OCI-LY1 (cell line): ENCODE measurements at regions not wholly inside any gene's neighbourhood (a gene's known extent, or its start where the extent isn't known, plus 50 kb on each side); places are given as distances from the start of the nearest gene placed in this dataset.

Source experiments
- H2AFZ ChIP-seq: fragments of 200-600 bp; sonication (generic), shearing (Covaris generic); 2 replicates; pipeline ENCODE4 v1.6.0; 2014; ENCODE audit warnings: antibody characterized with exemption, mild to moderate bottlenecking, low read length
- H3F3A ChIP-seq: fragments of 200-600 bp; sonication (generic), shearing (Covaris generic); 2 replicates; pipeline ENCODE4 v1.6.0; 2014; ENCODE audit warnings: mild to moderate bottlenecking, antibody characterized with exemption, low read length, moderate library complexity; ENCODE audit not compliant: insufficient read depth
- H3K27ac ChIP-seq: fragments of 200-600 bp; sonication (generic); 2 replicates; pipeline ENCODE4 v1.5.1; 2014; ENCODE audit warnings: low read length, mixed run types, mild to moderate bottlenecking, low read depth; ENCODE audit not compliant: poor library complexity, severe bottlenecking
- H3K27me3 ChIP-seq: fragments of 200-600 bp; sonication (generic); 2 replicates; pipeline ENCODE4 v1.6.0; 2014; ENCODE audit warnings: antibody characterized with exemption, mild to moderate bottlenecking, low read length, moderate library complexity; ENCODE audit not compliant: insufficient read depth
- H3K36me3 ChIP-seq: fragments of 200-600 bp; sonication (generic); 2 replicates; pipeline ENCODE4 v1.6.1; 2014; ENCODE audit warnings: mild to moderate bottlenecking, antibody characterized with exemption, low read length, moderate library complexity, mixed read lengths; ENCODE audit not compliant: insufficient read depth
- H3K4me1 ChIP-seq: fragments of 200-600 bp; sonication (generic); 2 replicates; pipeline ENCODE4 v1.5.1; 2014; ENCODE audit warnings: mild to moderate bottlenecking, low read length, moderate library complexity; ENCODE audit not compliant: insufficient read depth, severe bottlenecking
- H3K4me2 ChIP-seq: fragments of 200-600 bp; sonication (generic), shearing (Covaris generic); 2 replicates; pipeline ENCODE4 v1.6.1; 2014; ENCODE audit warnings: low read length
- H3K4me3 ChIP-seq: fragments of 200-600 bp; sonication (generic); 2 replicates; pipeline ENCODE4 v1.5.1; 2014; ENCODE audit warnings: low read length, low read depth, mild to moderate bottlenecking, mixed read lengths; ENCODE audit not compliant: poor library complexity, severe bottlenecking
- H3K79me2 ChIP-seq: fragments of 200-600 bp; shearing (Covaris generic); 2 replicates; pipeline ENCODE4 v1.6.1; 2016; ENCODE audit warnings: mixed run types, low read length, mixed read lengths; ENCODE audit not compliant: insufficient read depth
- H3K9ac ChIP-seq: fragments of 200-600 bp; sonication (generic), shearing (Covaris generic); 2 replicates; pipeline ENCODE4 v1.6.1; 2014; ENCODE audit warnings: mild to moderate bottlenecking, low read length, mixed read lengths
- H3K9me2 ChIP-seq: fragments of 200-600 bp; sonication (generic), shearing (Covaris generic); 2 replicates; pipeline ENCODE4 v1.6.1; 2014; ENCODE audit warnings: low read depth, mild to moderate bottlenecking, low read length, mixed read lengths
- H3K9me3 ChIP-seq: fragments of 200-600 bp; shearing (Covaris generic); 2 replicates; pipeline ENCODE4 v1.6.1; 2014; ENCODE audit warnings: low read length, mixed read lengths
- H4K20me1 ChIP-seq: fragments of 200-600 bp; sonication (generic), shearing (Covaris generic); 2 replicates; pipeline ENCODE4 v1.6.0; 2016; ENCODE audit warnings: mild to moderate bottlenecking, low read length; ENCODE audit not compliant: insufficient read depth
- CTCF ChIP-seq: fragments of 200-600 bp; sonication (generic), shearing (Covaris generic); IDR thresholded peaks from 2 replicates; pipeline ENCODE4 v1.5.1; 2017; ENCODE audit warnings: mild to moderate bottlenecking, antibody characterized with exemption, low read length, moderate library complexity, mixed read lengths
- EZH2 ChIP-seq: fragments of 200-600 bp; sonication (generic), shearing (Covaris generic); IDR thresholded peaks from 2 replicates; pipeline ENCODE4 v1.8.0; 2017; ENCODE audit warnings: borderline replicate concordance, mixed run types, mild to moderate bottlenecking, antibody characterized with exemption, low read length, moderate library complexity, mixed read lengths

- no peaks in the 10 kb centered on the region for H3K4me1 ChIP-seq
- H3K79me2 ChIP-seq, result no peaks in the 10 kb centered on the region
- H3K27me3 ChIP-seq, result no peaks in the 10 kb centered on the region; the same call in 1 of the 2 replicates
- no peak overlapping the region for H3K9ac ChIP-seq
- no peak for TF ChIP-seq EZH2
- TF ChIP-seq CTCF, result no peak
- H4K20me1 ChIP-seq, result no peaks in the 10 kb centered on the region
- no peaks in the 10 kb centered on the region for H3K9me3 ChIP-seq
- H3K4me3 ChIP-seq, result no peak overlapping the region
- no peaks in the 10 kb centered on the region for H3F3A ChIP-seq
- H3K36me3 ChIP-seq, result no peaks in the 10 kb centered on the region
- no peak overlapping the region for H3K4me2 ChIP-seq
- H3K27ac ChIP-seq, result no peak overlapping the region
- no peaks in the 10 kb centered on the region for H3K9me2 ChIP-seq
- no peak overlapping the region for H2AFZ ChIP-seq
These were observed 146.0 kb upstream of the C14orf180 start for GRCh38 chr14:104433401-104434213.

DNA sequence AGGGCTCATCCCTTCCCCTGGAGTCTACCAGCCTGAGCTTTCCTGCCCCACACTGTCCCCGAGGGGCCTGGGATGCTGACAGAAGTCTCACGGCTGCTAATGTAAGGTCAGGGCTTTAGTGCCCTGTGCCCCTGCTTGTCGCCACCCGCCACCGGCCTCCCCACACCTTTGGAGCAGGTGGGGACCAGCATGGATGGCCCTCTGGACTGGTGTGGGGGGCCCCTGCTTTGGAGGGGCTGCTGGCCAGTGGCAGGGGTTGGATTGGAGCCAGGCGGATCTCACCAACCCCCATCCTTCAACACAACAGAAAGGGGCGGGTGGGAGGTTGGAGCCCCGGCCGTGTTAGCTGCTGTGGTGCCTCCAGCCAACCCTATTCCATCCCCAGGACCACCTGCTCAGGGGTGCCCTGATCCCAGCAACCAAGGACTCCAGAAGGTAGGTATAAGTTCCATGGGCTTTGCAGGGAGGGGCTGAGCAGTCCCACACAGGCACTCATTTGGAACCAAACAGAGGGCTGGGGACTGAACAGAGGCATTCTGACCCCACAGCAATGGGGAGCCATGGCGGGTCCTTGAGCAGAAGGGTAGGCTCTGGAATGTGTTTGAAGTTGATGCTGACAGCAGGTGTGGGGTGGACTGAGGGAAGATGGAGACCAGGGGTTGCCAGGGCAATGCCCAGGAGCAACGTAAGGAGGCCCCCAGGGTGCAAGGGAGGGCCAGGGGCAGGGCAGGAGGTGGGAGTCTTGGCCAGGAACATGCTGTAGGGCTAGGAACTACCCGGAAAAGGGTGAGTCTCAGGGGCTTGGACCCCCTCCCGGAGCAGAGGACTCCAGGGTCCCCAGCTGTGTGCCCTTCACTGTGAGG, 145.1 kb upstream of the C14orf180 start:
- TF ChIP-seq EZH2 (no peak), CTCF (no peak)
- Histone ChIP-seq H3K4me3 (no peak overlapping the region), H2AFZ (no peak overlapping the region), H3F3A (no peaks in the 10 kb centered on the region), H3K79me2 (no peaks in the 10 kb centered on the region), H3K27me3 (no peaks in the 10 kb centered on the region; the same call in 1 of the 2 replicates), H3K4me1 (no peaks in the 10 kb centered on the region), H4K20me1 (no peaks in the 10 kb centered on the region), H3K27ac (no peak overlapping the region), H3K9me2 (no peaks in the 10 kb centered on the region), H3K9ac (no peak overlapping the region), H3K9me3 (no peaks in the 10 kb centered on the region), H3K36me3 (no peaks in the 10 kb centered on the region), H3K4me2 (no peak overlapping the region)

GRCh38 chr14:104435147-104436046, 144.2 kb upstream of the C14orf180 start:
- Histone ChIP-seq H3F3A (no peaks in the 10 kb centered on the region), H3K36me3 (no peaks in the 10 kb centered on the region), H3K27ac (no peak overlapping the region), H3K9me2 (no peaks in the 10 kb centered on the region), H3K9me3 (no peaks in the 10 kb centered on the region), H4K20me1 (no peaks in the 10 kb centered on the region), H2AFZ (no peak overlapping the region), H3K27me3 (no peaks in the 10 kb centered on the region; the same call in 1 of the 2 replicates), H3K9ac (no peak overlapping the region), H3K4me3 (no peak overlapping the region), H3K4me2 (no peak overlapping the region), H3K79me2 (no peaks in the 10 kb centered on the region), H3K4me1 (no peaks in the 10 kb centered on the region)
- TF ChIP-seq CTCF (no peak), EZH2 (no peak)
